GM08714 (cell line): ENCODE measurements at regions not wholly inside any gene's neighbourhood (a gene's known extent, or its start where the extent isn't known, plus 50 kb on each side); places are given as distances from the start of the nearest gene placed in this dataset.
"Not testable (repeated sequence)": the region's sequence is repeated elsewhere in the genome, so short reads cannot be mapped to it uniquely, and the experiment has no call there.

Experiments
- H3K4me3 ChIP-seq: fragments of 200-500 bp; sonication (Bioruptor generic); 2 replicates; pipeline ENCODE4 v1.5.1; 2014; ENCODE audit warnings: mild to moderate bottlenecking, low read length, inconsistent platforms
- ZNF274 ChIP-seq: IDR thresholded peaks from 2 replicates; pipeline ENCODE4 v1.6.1; 2012; ENCODE audit warnings: mild to moderate bottlenecking, low read depth, low read length

- TF ChIP-seq ZNF274: no peak
- H3K4me3 ChIP-seq: peak overlapping the region; percentile 26; the same call in 1 of the 2 replicates
Measured at GRCh38 chr13:50129706-50130122, 114.5 kb downstream of the KCNRG start.

DNA sequence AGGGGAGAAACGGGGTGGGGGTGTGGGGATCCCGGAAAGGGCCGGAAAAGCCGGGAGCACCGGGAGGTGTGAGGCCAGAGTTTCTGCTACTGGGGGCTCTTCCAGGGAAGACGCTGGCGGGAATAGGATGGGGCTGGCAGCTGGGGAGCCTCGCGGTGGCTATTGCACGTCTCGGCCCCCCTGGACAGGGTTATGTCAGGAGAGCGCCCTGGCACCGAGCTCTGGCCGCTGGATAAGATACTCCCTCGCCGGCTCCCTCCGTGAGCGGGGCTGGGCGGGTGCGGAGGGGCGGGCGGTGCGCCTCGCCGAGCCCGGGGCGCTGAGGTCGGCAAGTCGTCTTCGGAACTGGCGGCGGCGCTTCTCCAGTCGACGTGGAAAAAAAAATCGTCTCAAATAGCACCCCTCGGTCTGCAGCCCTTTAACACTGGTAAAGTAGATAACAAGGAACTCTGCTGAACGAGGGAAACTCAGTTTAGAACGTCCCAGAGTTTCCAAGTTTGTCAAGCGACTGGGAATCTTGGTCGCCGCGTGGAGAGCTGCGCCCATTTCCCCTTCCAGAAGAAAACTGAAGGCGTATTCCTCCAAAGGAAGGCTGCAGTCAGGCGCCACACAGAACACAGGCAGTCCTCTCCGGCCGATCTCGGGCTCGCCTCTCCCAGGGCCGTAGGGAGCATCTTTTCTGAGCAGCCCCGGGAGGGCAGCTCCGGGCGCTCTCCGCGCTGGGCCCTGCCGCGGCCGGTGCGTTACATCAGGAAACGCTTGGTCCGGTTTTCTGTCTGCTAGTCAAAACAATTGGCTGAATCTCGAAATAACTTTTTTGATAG lies 115.1 kb downstream of the KCNRG start:
- TF ChIP-seq ZNF274: no peak
- peak overlapping the region; percentile 26; the same call in 1 of the 2 replicates for H3K4me3 ChIP-seq

DNA sequence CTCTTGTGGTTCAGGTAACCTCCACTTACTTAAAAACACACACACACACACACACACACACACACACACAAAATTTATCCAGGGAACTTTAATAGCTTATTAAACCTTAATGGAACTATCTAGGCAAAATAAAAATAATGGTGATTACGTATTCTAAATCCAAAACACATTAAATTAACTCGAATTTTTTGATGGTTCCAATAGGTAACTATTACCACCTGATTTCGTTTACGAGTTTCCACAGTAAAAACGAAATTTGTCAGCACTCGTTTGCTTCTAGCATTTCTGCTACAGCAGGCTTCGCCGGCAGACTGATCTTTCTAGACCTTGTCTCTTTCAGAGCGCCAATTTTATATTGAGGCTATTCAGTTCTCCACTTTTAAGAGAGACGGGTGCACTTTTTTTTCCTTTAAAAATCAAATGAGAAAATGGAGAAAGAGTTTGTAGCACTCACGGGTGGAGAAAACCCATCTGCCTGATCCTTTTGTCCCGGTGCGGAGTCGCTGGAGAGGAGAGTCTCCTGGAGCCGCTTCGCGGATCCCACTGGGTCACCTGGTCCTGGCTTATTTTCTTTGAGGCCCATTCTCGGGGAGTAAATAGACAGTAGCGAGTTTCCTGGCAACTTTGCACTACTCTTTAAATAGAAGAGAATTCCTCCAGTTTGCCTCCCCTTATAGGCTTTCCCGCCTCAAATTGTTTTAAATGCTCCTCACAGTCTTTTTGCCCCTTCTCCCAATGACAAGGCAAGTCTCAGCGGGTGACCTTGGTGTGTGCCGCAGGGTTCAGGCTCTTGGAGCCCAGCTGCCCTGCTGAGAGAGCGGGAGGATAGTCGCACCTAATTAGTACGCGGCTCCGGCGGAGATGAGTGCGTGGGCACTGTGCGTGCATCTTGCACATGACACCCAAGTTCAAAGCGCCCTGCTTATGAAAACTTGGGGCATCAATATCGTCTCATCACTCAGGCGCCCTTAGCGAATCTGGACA lies 117.0 kb downstream of the KCNRG start:
- no peak overlapping the region for H3K4me3 ChIP-seq
- TF ChIP-seq ZNF274: no peak

- H3K4me3 ChIP-seq: no peak overlapping the region
Measured at GRCh38 chr13:50132904-50133357, 117.7 kb downstream of the KCNRG start.

GRCh38 chr13:50133358-50133953 lies 118.2 kb downstream of the KCNRG start:
- TF ChIP-seq ZNF274: no peak
- H3K4me3 ChIP-seq: no peak overlapping the region

More at GRCh38 chr13:50132904-50133357, 117.7 kb downstream of the KCNRG start:
- TF ChIP-seq ZNF274: no peak

GRCh38 chr13:50136226-50136625 lies 121.0 kb downstream of the KCNRG start:
- TF ChIP-seq ZNF274: no peak
- H3K4me3 ChIP-seq: no peak overlapping the region

DNA sequence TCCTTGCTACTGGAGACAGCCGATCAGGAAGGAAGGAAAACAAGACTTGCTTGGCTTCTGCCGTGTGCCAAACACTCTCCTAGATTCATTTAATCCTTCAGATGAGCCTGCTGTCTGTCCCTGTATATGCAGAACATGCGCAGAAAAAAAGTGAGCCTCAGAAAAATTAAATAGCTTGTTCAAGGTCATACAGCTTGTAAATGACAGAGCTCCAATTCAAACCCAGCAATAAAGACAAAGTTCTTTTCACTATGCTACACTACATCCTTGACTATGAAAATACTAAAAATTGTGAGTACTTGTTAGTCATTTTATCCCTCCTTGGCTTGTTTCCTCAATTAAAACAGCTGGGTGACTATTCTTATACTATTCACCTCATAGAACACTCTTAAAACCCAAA lies 121.4 kb downstream of the KCNRG start:
- no peak for TF ChIP-seq ZNF274
- H3K4me3 ChIP-seq: no peak overlapping the region

DNA sequence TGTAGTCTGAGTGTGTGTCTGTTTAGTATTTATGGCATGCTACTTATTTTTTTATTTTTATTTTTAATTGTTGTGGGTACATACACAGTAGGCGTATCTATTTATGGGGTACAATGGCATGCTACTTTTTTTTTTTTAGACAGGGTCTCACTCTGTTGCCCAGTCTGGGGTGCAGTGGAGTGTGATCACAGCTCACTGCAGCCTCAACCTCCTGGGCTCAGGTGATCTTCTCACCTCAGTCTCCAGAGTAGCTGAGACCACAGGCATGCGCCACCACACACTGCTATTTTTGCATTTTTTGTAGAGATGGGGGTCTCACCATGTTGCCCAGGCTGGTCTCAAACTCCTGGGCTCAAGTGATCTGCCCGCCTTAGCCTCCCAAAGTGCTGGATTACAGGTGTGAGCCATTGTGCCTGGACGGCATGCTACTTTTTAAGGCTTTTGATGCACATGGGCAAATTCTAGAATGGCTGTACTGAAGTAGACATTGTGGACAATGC lies 124.2 kb downstream of the KCNRG start:
- not testable (repeated sequence) for H3K4me3 ChIP-seq

DNA sequence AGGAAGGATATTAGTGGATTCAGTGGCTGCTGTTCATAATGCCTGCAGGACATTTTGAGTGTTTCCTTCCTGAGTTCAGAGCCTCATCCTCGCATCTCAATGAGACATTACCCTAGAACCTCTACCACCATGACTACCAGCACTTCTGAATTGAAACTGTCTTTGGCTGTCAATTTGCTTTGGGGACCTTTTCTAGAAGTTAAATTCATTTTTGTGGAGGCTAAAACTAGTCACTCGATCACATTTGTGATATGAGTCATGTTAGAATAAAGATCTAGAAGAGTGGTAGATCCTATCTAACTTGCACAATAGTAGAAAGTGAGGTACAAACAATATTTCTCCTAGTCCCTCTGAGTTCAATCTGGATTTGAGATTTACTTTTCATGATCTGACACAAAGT lies 124.9 kb downstream of the KCNRG start:
- no peak overlapping the region for H3K4me3 ChIP-seq
- TF ChIP-seq ZNF274: no peak

- H3K4me3 ChIP-seq: no peak overlapping the region
Measured at GRCh38 chr13:50140581-50141374, 125.5 kb downstream of the KCNRG start.

DNA sequence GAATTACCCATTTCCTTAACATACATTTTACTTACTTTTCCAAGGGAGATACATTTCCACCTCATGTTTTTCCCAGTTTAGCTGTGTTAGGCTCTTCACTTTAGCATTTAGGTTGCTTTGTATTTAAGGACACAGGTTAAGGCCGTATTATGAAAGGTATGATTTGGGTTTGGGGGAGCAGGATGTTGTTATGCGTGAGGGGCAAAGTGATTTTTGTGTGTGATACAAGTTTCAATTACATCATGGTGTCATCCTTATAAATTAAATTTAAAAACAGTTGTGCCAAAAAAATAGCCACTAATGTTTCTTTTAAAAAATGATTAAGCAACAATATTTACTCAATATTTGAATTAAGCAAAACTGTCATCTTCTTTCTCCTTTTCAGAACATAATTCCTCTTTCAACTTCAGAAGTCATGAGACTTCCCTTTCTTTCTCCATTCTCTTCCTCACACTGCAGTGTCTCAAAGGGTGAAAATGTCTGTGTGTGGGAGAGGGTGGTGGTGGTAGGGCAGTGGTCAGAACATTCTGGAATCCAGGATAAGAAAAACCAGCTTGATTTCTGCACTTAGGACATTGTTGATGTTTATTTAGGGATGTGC lies 126.2 kb downstream of the KCNRG start:
- TF ChIP-seq ZNF274: no peak
- H3K4me3 ChIP-seq: no peak overlapping the region

More at GRCh38 chr13:50140581-50141374, 125.5 kb downstream of the KCNRG start:
- no peak for TF ChIP-seq ZNF274

GRCh38 chr13:50144246-50145160 lies 129.3 kb downstream of the KCNRG start:
- TF ChIP-seq ZNF274: no peak
- H3K4me3 ChIP-seq: no peak overlapping the region
